AG09319 (cell line): ENCODE measurements at regions not wholly inside any gene's neighbourhood (a gene's known extent, or its start where the extent isn't known, plus 50 kb on each side); places are given as distances from the start of the nearest gene placed in this dataset.

ENCODE experiments used
- DNase-seq: peaks from one replicate; pipeline ENCODE4 v3.0.0-alpha.2; 2010; ENCODE audit warnings: low read depth; ENCODE audit errors: extremely low read depth
- TF ChIP-seq, protein P1 (sequence below): IDR thresholded peaks from 2 replicates; pipeline ENCODE4 v1.5.1; 2011; ENCODE audit warnings: low read depth, mild to moderate bottlenecking, inconsistent platforms, low read length, moderate library complexity

DNA sequence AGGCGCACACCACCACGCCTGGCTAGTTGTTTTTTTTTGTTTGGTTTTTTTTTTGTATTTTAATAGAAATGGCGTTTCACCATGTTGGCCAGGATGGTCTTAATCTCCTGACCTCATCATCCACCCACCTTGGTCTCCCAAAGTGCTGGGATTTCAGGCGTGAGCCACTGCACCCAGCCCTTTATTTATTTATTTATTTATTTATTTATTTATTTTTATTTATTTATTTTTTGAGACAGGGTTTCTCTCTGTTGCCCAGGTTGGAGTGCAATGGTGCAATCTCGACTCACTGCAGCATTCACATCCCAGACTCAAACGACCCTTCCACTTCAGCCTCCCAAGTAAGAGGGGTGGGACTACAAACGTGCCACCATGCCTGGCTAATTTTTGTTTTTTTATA lies 63.0 kb upstream of the ADAMTSL1 start:
- DNase-seq, result no peak
- TF ChIP-seq, protein P1, sequence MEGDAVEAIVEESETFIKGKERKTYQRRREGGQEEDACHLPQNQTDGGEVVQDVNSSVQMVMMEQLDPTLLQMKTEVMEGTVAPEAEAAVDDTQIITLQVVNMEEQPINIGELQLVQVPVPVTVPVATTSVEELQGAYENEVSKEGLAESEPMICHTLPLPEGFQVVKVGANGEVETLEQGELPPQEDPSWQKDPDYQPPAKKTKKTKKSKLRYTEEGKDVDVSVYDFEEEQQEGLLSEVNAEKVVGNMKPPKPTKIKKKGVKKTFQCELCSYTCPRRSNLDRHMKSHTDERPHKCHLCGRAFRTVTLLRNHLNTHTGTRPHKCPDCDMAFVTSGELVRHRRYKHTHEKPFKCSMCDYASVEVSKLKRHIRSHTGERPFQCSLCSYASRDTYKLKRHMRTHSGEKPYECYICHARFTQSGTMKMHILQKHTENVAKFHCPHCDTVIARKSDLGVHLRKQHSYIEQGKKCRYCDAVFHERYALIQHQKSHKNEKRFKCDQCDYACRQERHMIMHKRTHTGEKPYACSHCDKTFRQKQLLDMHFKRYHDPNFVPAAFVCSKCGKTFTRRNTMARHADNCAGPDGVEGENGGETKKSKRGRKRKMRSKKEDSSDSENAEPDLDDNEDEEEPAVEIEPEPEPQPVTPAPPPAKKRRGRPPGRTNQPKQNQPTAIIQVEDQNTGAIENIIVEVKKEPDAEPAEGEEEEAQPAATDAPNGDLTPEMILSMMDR, result no peak

DNA sequence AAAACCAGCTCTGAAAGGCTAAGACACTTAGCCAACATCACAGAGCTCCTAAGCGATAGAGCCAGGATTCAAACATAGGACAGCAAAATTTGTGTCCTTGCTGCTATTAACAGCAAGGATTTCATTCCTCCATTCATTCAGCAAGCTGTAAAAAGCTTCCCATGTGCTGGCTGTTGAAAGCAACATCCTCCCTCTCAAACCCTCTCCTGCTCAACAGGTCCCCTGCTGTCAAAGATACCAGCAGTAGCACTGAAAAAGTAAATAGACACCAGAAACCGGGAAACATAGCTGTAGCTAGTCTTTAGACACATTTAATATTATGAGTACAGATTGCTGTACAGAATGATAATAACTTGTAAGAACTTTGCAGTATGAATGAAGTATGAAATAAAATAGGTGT lies 52.6 kb upstream of the ADAMTSL1 start:
- no peak for DNase-seq
- TF ChIP-seq, protein P1, result no peak

DNA sequence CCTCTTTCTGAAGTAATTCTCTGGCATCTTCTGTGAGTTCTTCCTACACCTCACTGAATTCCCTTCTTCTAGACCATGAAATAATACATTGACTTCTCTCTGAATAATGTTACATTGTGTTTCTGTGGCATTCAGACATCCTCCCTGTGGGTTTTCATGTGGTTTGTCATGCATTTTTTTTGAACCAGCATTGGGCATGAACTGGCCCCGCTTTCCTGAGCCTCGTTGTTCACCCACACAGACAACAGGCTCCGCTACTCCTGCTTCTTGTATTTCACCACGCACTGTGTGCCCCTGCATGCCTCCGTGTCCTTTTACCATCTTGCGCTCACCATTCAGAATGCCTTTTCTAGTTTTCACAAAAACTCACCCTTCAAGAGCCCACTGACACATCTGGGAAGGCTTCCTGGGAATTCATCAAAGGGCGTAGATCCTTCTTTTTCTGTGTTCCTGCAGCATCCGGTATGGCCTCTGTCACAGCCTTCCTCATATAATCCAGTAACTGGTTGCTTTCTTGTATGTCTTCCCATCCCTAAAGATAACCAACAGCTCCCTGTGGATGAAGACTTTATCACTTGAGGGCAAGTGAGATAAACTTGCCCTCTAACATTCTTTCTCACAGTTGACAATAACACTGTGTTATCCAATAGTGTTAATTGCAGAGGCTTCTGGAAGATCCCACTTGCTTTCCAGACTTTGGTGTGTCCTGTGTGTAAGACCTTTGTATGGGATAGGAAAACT lies 51.5 kb upstream of the ADAMTSL1 start:
- TF ChIP-seq, protein P1, result no peak
- DNase-seq, result no peak

DNA sequence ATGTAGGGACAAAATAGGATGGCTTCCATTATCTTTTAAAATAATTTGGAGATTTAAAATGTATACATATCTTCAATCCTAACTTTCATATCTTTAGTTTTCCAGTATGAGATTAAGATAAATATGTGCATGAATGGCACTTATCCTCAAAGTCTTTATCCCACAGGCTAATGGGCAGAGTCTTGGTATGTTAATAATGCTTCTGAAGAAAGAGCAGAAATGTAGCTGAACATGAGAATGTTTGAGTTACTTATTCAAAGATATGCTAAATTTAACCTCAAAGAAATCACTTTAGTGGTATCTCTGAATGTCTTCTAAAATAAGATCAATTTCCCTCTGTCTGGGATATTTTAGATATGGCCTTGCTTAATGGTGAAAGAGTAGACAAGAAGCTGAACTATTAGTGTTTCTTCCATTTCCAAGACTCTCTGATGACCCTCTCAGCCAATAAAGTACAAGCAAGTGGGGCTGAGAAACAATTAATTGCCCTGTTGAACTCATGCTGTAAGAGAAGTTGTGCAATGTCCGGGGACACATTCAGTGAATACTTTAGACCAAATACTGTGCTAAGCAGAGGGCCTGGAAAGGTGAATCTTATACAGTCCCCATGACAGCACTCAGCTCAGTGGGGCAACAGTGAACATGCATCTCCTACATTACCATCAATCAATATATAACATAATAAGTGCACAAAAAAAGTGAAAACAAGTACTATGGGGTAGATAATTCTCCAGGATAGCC lies 50.0 kb upstream of the ADAMTSL1 start:
- TF ChIP-seq, protein P1, result no peak
- no peak for DNase-seq
